Naive thymus-derived CD4-positive, alpha-beta T cell (primary cell): ENCODE measurements at regions not wholly inside any gene's neighbourhood (a gene's known extent, or its start where the extent isn't known, plus 50 kb on each side); places are given as distances from the start of the nearest gene placed in this dataset.

ENCODE experiments used
- ATAC-seq: fragments of 150-1000 bp; cut with Tn5 transposase; 2 replicates; pipeline ENCODE4 v1.10.0; 2021; ENCODE audit warnings: mild to moderate bottlenecking, moderate library complexity
- CTCF ChIA-PET: fragments of 350-600 bp; sonication (Branson Sonifier 250); formaldehyde crosslinking; loops from one replicate; lab custom pipeline; 2021; ENCODE audit warnings: antibody characterized with exemption; lab: Charles Lee
- POLR2A ChIA-PET: fragments of 350-600 bp; sonication (Branson Sonifier 250); formaldehyde crosslinking; loops from one replicate; lab custom pipeline; 2021; ENCODE audit warnings: antibody characterized with exemption, inconsistent platforms; lab: Charles Lee
- DNase-seq, 9 donors: peaks; one replicate each; pipeline versions ENCODE4 v3.0.0 to v3.0.0-alpha.2; 2020 to 2022; ENCODE audit warnings: mixed read lengths in 1 of 9
- H3K27ac ChIP-seq: one replicate; pipeline ENCODE4 v1.7.0; 2013; ENCODE audit warnings: mild to moderate bottlenecking, low read depth, low read length, moderate library complexity
- H3K27me3 ChIP-seq, 2 donors: one replicate each; pipeline ENCODE4 v1.7.0; 2013; ENCODE audit warnings: low read length in 2 of 2, mild to moderate bottlenecking in 2 of 2, moderate library complexity in 2 of 2; ENCODE audit not compliant: control insufficient read depth in 2 of 2, insufficient read depth in 2 of 2
- H3K36me3 ChIP-seq, 3 experiments: 1 replicate in 2 of 3; 2 replicates in 1 of 3; pipeline ENCODE4 v1.7.0; 2013; ENCODE audit warnings: low read length in 3 of 3, mild to moderate bottlenecking in 3 of 3, moderate library complexity in 1 of 3; ENCODE audit not compliant: insufficient read depth in 3 of 3, control insufficient read depth in 2 of 3
- H3K4me1 ChIP-seq, 2 donors: one replicate each; pipeline ENCODE4 v1.7.0; 2013; ENCODE audit warnings: low read length in 2 of 2, mild to moderate bottlenecking in 2 of 2, moderate library complexity in 1 of 2; ENCODE audit not compliant: control insufficient read depth in 2 of 2, insufficient read depth in 2 of 2
- H3K4me3 ChIP-seq: 2 replicates; pipeline ENCODE4 v1.7.0; 2013; ENCODE audit warnings: mild to moderate bottlenecking, low read length
- H3K9me3 ChIP-seq, 3 experiments: 1 replicate in 2 of 3; 2 replicates in 1 of 3; pipeline ENCODE4 v1.7.0; 2013; ENCODE audit warnings: low read length in 3 of 3; ENCODE audit not compliant: control insufficient read depth in 2 of 3
- H3K27ac Mint-ChIP-seq, 9 donors: one replicate each; pipeline ENCODE4 v1.8.0; 2020 to 2022; ENCODE audit warnings: mixed read lengths in 9 of 9, mild to moderate bottlenecking in 8 of 9, moderate library complexity in 5 of 9, inconsistent platforms in 2 of 9
- H3K27me3 Mint-ChIP-seq, 5 donors: one replicate each; pipeline ENCODE4 v1.8.0; 2021 to 2022; ENCODE audit warnings: mixed read lengths in 5 of 5, mild to moderate bottlenecking in 1 of 5
- H3K36me3 Mint-ChIP-seq, 5 donors: one replicate each; pipeline ENCODE4 v1.8.0; 2020 to 2022; ENCODE audit warnings: mixed read lengths in 5 of 5, mild to moderate bottlenecking in 3 of 5, inconsistent platforms in 1 of 5
- H3K4me1 Mint-ChIP-seq, 7 donors: one replicate each; pipeline ENCODE4 v1.8.0; 2020 to 2022; ENCODE audit warnings: mixed read lengths in 7 of 7, mild to moderate bottlenecking in 3 of 7, inconsistent platforms in 1 of 7
- H3K4me3 Mint-ChIP-seq, 10 donors: one replicate each; pipeline ENCODE4 v1.8.0; 2020 to 2022; ENCODE audit warnings: mild to moderate bottlenecking in 10 of 10, mixed read lengths in 10 of 10, moderate library complexity in 6 of 10, inconsistent platforms in 2 of 10
- H3K9me3 Mint-ChIP-seq, 11 donors: one replicate each; pipeline ENCODE4 v1.8.0; 2020 to 2022; ENCODE audit warnings: mixed read lengths in 11 of 11, mild to moderate bottlenecking in 4 of 11, inconsistent platforms in 1 of 11, moderate library complexity in 1 of 11
- intact Hi-C, 2 donors: fragments of 100-400 bp; cut with micrococcal nuclease; formaldehyde crosslinking; loops; one replicate each; pipeline ENCODE4 v1.15.1; 2023

DNA sequence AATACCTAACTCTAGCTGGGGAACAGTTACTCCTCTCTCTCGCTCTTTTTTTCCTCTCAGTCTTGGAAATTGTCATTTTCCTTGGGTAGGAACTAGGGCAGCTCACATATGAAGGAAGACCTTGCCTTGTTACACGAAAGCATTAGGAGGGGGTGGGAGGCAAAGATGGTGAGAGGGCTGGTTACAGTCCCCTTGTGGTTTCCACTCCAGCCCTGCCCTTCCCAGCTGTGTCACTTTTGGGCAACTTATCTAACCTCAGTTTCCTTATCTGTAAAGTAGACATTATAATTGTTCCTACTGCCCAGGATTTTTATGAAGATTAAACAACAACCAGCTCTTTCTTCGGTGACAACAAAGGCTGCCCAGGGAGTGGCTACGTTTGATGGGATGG lies 196.2 kb upstream of the CLINT1 start:
- H3K4me1 ChIP-seq: no peaks in the 10 kb centered on the region
- Mint-ChIP-seq H3K9me3 (no peaks in the 10 kb centered on the region), H3K27me3 (peaks cover 19 to 41% (median 30%) of the 10 kb centered on the region in 5 donors), H3K4me1 (no peaks in the 10 kb centered on the region), H3K27ac (no peak overlapping the region), H3K36me3 (no peaks in the 10 kb centered on the region), H3K4me3 (no peak overlapping the region)
- no peaks in the 10 kb centered on the region for H3K36me3 ChIP-seq
- H3K27ac ChIP-seq: no peak overlapping the region
- ChIA-PET POLR2A (no interaction called here), CTCF (no interaction called here)
- intact Hi-C loops: no loop called here
- DNase-seq (no peak), ATAC-seq (no peak)
- no peaks in the 10 kb centered on the region for H3K9me3 ChIP-seq
- H3K4me3 ChIP-seq: no peak overlapping the region
- H3K27me3 ChIP-seq: peaks cover 0 to 2% of the 10 kb centered on the region in 2 donors

DNA sequence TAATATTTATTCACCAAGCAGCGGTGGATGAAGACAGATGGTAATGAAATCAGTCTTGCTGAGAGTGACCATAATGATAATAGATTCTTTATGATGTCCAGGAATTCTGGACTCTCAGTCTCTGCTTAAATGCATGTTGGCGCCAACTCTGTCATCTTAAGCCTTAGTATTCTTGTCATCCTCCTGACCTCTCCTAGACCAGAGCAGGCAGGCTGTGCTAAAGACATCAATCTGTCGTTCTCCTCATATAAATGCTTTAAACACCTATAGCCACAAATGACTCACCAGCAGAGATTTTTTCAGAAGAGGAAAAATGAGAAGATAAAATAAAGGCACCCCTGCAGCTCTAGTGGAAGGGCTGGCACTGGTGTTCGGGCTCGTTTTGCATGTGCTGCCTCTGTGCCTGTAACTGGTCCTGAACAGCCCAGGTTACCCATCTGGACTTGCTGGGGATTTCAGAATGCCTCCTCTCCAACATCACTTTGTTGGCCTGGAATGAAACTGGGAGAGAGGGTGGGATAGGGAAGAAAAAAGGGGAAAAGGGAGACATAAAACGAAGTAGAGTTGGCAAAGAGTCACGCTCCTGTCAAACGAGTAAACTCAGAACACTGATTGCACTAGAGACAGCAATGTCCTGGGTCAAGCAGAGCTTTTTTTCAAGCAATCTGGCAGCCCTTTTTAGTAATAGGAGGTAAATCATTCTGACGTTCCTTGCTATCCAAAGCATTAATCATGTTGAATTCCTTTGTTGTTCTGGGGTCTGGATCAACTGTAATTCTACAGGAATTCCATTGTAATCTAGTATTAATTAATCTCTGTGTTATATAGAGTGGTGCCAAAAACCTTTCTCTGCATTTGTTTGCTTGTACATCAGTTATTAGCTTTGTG lies 195.5 kb upstream of the CLINT1 start:
- peaks cover 22 to 36% (median 28%) of the 10 kb centered on the region in 5 donors for H3K27me3 Mint-ChIP-seq
- Histone ChIP-seq H3K27ac (no peak overlapping the region), H3K4me1 (no peaks in the 10 kb centered on the region), H3K27me3 (peaks cover 0 to 2% of the 10 kb centered on the region in 2 donors), H3K36me3 (no peaks in the 10 kb centered on the region), H3K9me3 (no peaks in the 10 kb centered on the region), H3K4me3 (no peak overlapping the region)
- no peak overlapping the region for H3K27ac Mint-ChIP-seq
- intact Hi-C loops: no loop called here
- no peaks in the 10 kb centered on the region for H3K4me1 Mint-ChIP-seq
- POLR2A ChIA-PET: no interaction called here
- no peak for DNase-seq
- ATAC-seq: no peak
- H3K4me3 Mint-ChIP-seq: no peak overlapping the region
- no peaks in the 10 kb centered on the region for H3K9me3 Mint-ChIP-seq
- CTCF ChIA-PET: interaction anchor here (0.6 kb wide), 1 partner anchor 237 kb away, joined by 3 read pairs; no protein-coding TSS in a partner anchor
- H3K36me3 Mint-ChIP-seq: no peaks in the 10 kb centered on the region

DNA sequence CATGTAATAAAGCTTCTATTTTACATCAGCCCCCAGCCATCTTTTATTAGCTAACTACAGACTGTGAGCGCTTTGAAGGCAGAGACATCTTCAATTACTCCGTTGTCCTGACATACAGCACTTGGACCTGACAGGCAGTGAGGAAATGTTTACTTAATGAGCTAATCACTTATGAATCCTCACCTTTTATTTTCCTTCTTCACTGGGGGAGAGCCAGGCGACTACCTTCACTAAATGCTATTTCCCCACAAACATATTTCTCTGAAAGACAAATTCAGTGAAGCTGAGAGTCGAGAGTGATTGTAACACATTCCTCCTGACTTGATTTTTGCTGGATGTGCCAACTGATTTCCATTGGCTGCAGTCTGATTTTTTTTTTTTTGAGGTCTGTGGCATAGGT lies 192.1 kb upstream of the CLINT1 start:
- Histone ChIP-seq H3K4me1 (no peaks in the 10 kb centered on the region), H3K4me3 (no peak overlapping the region), H3K9me3 (no peaks in the 10 kb centered on the region), H3K27ac (no peak overlapping the region), H3K36me3 (no peaks in the 10 kb centered on the region), H3K27me3 (no peaks in the 10 kb centered on the region)
- H3K27ac Mint-ChIP-seq: no peak overlapping the region
- peaks cover 0 to 3% (median 0%) of the 10 kb centered on the region in 5 donors for H3K36me3 Mint-ChIP-seq
- no peak for ATAC-seq
- POLR2A ChIA-PET: no interaction called here
- H3K9me3 Mint-ChIP-seq: no peaks in the 10 kb centered on the region
- H3K4me1 Mint-ChIP-seq: no peaks in the 10 kb centered on the region
- no peak overlapping the region for H3K4me3 Mint-ChIP-seq
- DNase-seq: no peak
- CTCF ChIA-PET: interaction anchor here (0.6 kb wide), 1 partner anchor 270 kb away, joined by 4 read pairs; no protein-coding TSS in a partner anchor
- H3K27me3 Mint-ChIP-seq: peaks cover 14 to 33% (median 20%) of the 10 kb centered on the region in 5 donors
- intact Hi-C loops: no loop called here

DNA sequence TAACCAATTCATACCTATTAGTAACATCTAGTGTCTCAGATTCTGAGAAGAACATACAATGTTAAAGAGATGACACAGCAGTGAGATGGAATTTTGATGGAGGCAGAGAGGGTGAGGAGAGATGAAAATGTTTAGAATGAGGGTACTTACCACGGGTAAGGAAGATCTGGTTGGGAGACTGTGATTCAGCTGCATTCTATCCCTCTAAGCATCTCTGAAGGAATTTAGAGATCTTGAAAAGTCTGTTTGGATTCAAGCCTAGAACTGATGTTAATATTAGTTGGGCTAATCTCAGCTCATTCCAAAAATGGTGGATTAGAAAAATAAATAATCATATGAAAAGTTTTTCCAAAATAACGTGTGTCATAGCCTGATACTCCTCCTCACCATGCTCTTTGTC lies 191.5 kb upstream of the CLINT1 start:
- ATAC-seq (no peak), DNase-seq (no peak)
- Mint-ChIP-seq H3K9me3 (no peaks in the 10 kb centered on the region), H3K4me1 (no peaks in the 10 kb centered on the region), H3K27me3 (peaks cover 19 to 36% (median 20%) of the 10 kb centered on the region in 5 donors), H3K4me3 (no peak overlapping the region), H3K27ac (no peak overlapping the region), H3K36me3 (peaks cover 0 to 3% (median 0%) of the 10 kb centered on the region in 5 donors)
- intact Hi-C loops: no loop called here
- Histone ChIP-seq H3K36me3 (no peaks in the 10 kb centered on the region), H3K4me3 (no peak overlapping the region), H3K27ac (no peak overlapping the region), H3K27me3 (no peaks in the 10 kb centered on the region), H3K4me1 (no peaks in the 10 kb centered on the region), H3K9me3 (no peaks in the 10 kb centered on the region)
- POLR2A ChIA-PET: no interaction called here
- CTCF ChIA-PET: interaction anchor here (0.6 kb wide), 1 partner anchor 38 kb away, joined by 4 read pairs; no protein-coding TSS in a partner anchor

DNA sequence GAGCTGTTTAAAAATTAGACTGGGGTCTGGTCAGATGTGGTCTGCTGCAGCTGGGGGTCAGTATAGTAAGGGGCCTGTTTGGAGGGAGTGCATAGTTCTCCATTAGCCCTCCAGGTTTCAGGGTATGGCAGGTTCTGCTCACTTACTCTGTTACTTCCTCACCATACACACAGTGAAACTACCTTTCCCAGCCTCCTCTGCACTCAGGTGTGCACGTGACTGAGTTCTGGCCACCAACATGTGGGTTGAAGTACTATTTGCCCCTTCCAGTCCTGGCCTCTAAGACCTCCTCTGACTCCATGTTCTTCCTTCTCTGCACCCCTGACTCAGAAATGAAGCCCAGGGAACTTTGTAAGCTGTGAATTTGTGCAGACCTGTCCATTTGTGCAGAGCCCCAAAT lies 190.5 kb upstream of the CLINT1 start:
- no peaks in the 10 kb centered on the region for H3K4me1 Mint-ChIP-seq
- intact Hi-C loops: no loop called here
- Histone ChIP-seq H3K4me3 (no peak overlapping the region), H3K9me3 (no peaks in the 10 kb centered on the region), H3K4me1 (no peaks in the 10 kb centered on the region), H3K36me3 (no peaks in the 10 kb centered on the region), H3K27ac (no peak overlapping the region), H3K27me3 (no peaks in the 10 kb centered on the region)
- no peak overlapping the region for H3K4me3 Mint-ChIP-seq
- peaks cover 12 to 35% (median 21%) of the 10 kb centered on the region in 5 donors for H3K27me3 Mint-ChIP-seq
- ChIA-PET CTCF (no interaction called here), POLR2A (no interaction called here)
- peaks cover 0 to 2% (median 0%) of the 10 kb centered on the region in 11 donors for H3K9me3 Mint-ChIP-seq
- H3K27ac Mint-ChIP-seq: no peak overlapping the region
- no peak for ATAC-seq
- DNase-seq: no peak
- peaks cover 0 to 3% (median 0%) of the 10 kb centered on the region in 5 donors for H3K36me3 Mint-ChIP-seq

DNA sequence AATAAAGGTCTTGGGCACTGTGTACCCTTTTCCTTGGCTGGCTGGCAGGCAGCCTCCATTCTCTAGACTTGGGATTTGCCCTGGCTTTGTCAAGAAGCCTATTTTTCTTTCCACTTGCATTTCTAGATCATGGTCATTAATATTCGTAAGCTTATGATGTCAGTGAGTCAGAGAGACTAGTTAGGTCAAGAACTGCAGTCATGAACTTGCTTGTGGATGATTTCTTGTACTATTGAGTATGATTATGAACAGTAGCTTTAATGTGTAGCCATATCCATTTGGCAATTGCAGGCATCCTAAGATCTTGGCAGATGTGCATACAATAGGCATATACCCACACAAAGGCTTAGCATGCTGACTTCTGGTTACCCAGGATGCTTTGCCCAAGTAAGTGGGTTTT lies 186.8 kb upstream of the CLINT1 start:
- H3K4me3 Mint-ChIP-seq: no peak overlapping the region
- peaks cover 0 to 2% (median 0%) of the 10 kb centered on the region in 11 donors for H3K9me3 Mint-ChIP-seq
- H3K27me3 Mint-ChIP-seq: peaks cover 6 to 25% (median 17%) of the 10 kb centered on the region in 5 donors
- no peak overlapping the region for H3K4me3 ChIP-seq
- H3K27me3 ChIP-seq: no peaks in the 10 kb centered on the region
- H3K36me3 ChIP-seq: no peaks in the 10 kb centered on the region
- ATAC-seq (no peak), DNase-seq (no peak)
- ChIA-PET CTCF (no interaction called here), POLR2A (no interaction called here)
- H3K4me1 Mint-ChIP-seq: no peaks in the 10 kb centered on the region
- peaks cover 0 to 3% (median 0%) of the 10 kb centered on the region in 5 donors for H3K36me3 Mint-ChIP-seq
- intact Hi-C loops: no loop called here
- H3K4me1 ChIP-seq: no peaks in the 10 kb centered on the region
- H3K27ac ChIP-seq: no peak overlapping the region
- no peak overlapping the region for H3K27ac Mint-ChIP-seq
- no peaks in the 10 kb centered on the region for H3K9me3 ChIP-seq
